Panc1 (cell line): ENCODE measurements at regions not wholly inside any gene's neighbourhood (a gene's known extent, or its start where the extent isn't known, plus 50 kb on each side); places are given as distances from the start of the nearest gene placed in this dataset.

ENCODE experiments used
- ATAC-seq: fragments of 200-7000 bp; cut with Tn5 transposase; 2 replicates; pipeline ENCODE4 v1.9.1; 2020; ENCODE audit warnings: mild to moderate bottlenecking, moderate library complexity
- BruUV-seq: library from RNA; stranded (reverse); fragments of 400-500 nt; replicated peaks from 2 replicates; lab custom pipeline; 2021; lab: Mats Ljungman, UMichigan
- CTCF ChIA-PET: fragments of 300-600 bp; sonication (Branson Sonifier 250); formaldehyde crosslinking; loops from one replicate; lab custom pipeline; 2022; ENCODE audit warnings: antibody characterized with exemption; lab: Charles Lee
- POLR2A ChIA-PET: fragments of 300-600 bp; sonication (Branson Sonifier 250); formaldehyde crosslinking; loops from one replicate; lab custom pipeline; 2022; ENCODE audit warnings: antibody characterized with exemption; lab: Charles Lee
- DNase-seq: peaks from one replicate; pipeline ENCODE4 v3.0.0-alpha.2; 2010; ENCODE audit warnings: low read depth, low spot score
- H3K27ac ChIP-seq: 2 replicates; pipeline ENCODE4 v1.5.1; 2011; ENCODE audit warnings: mild to moderate bottlenecking, low read length, inconsistent platforms
- H3K27me3 ChIP-seq: fragments of 200-500 bp; sonication (Bioruptor generic); 2 replicates; pipeline ENCODE4 v1.6.0; 2014; ENCODE audit warnings: low read length, inconsistent platforms; ENCODE audit not compliant: control insufficient read depth, insufficient read depth
- H3K36me3 ChIP-seq: fragments of 200-500 bp; sonication (Bioruptor generic); 2 replicates; pipeline ENCODE4 v1.5.1; 2014; ENCODE audit warnings: inconsistent platforms, mild to moderate bottlenecking, low read length, moderate library complexity; ENCODE audit not compliant: control insufficient read depth, insufficient read depth
- H3K4me1 ChIP-seq: 2 replicates; pipeline ENCODE4 v1.5.1; 2011; ENCODE audit warnings: inconsistent platforms, mild to moderate bottlenecking, low read length, moderate library complexity; ENCODE audit not compliant: control insufficient read depth, insufficient read depth
- H3K4me3 ChIP-seq, 2 experiments: 2 replicates each; pipeline ENCODE4 v1.5.1; 2011 to 2012; ENCODE audit warnings: low read depth in 2 of 2, low read length in 2 of 2, mild to moderate bottlenecking in 2 of 2, inconsistent platforms in 1 of 2, moderate library complexity in 1 of 2
- H3K9me3 ChIP-seq: fragments of 200-500 bp; sonication (Bioruptor generic); 2 replicates; pipeline ENCODE4 v1.5.1; 2014; ENCODE audit warnings: low read depth, mild to moderate bottlenecking, inconsistent platforms, low read length, moderate library complexity; ENCODE audit not compliant: control insufficient read depth, insufficient read depth
- POLR2AphosphoS5 ChIP-seq: IDR thresholded peaks from 2 replicates; pipeline ENCODE4 v1.6.1; 2012; ENCODE audit warnings: mild to moderate bottlenecking, low read depth, low read length, moderate library complexity
- SIN3A ChIP-seq: IDR thresholded peaks from 2 replicates; pipeline ENCODE4 v1.6.1; 2012; ENCODE audit warnings: low read depth, mild to moderate bottlenecking, low read length, moderate library complexity, borderline replicate concordance; ENCODE audit not compliant: insufficient read depth
- TCF7L2 ChIP-seq: IDR thresholded peaks from 2 replicates; pipeline ENCODE4 v1.6.1; 2011; ENCODE audit warnings: mild to moderate bottlenecking, low read depth, low read length, inconsistent platforms
- in situ Hi-C: cut with HindIII; loops from 2 replicates; pipeline ENCODE4 v1.10.0; 2016; ENCODE audit warnings: low sequenced_read_pairs, low pct_unique_long_range_greater_than_20kb
- intact Hi-C: fragments of 100-400 bp; cut with micrococcal nuclease; formaldehyde crosslinking; loops from one replicate; pipeline ENCODE4 v1.10.0; 2022; ENCODE audit not compliant: unreplicated experiment
- TF ChIP-seq, protein P1 (sequence below): fragments of 450-650 bp; IDR thresholded peaks from 2 replicates; pipeline ENCODE4 v1.5.1; 2017; ENCODE audit warnings: mild to moderate bottlenecking
- TF ChIP-seq, protein P2 (sequence below), 2 experiments: IDR thresholded peaks; 2 replicates each; pipeline ENCODE4 v1.6.1; 2011 to 2012; ENCODE audit warnings: low read depth in 2 of 2, control low read depth in 1 of 2, low read length in 1 of 2, mild to moderate bottlenecking in 1 of 2, moderate library complexity in 1 of 2; ENCODE audit not compliant: insufficient read depth in 1 of 2

DNA sequence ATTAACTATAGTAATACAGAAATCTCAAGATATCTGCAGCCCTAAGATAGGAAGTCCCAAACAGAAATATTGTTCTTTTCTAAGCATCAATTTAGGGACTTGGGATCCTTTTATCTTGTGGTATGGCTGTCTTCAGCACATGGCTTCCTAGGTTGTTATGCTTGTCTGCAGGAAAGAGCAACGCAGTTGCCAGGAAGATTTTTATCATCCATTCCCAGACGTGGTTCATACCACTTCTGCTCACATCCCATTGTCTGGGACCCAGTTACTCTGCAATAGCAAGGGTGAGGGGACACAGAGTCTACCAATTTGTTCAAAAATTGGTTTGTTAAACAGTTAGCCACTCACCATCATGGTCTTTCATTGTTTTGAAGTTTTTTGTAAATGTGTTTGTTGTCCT, 85.6 kb upstream of the RXFP2 start:
- ChIA-PET CTCF (no interaction called here), POLR2A (no interaction called here)
- Histone ChIP-seq H3K4me3 (no peak overlapping the region), H3K27me3 (no peaks in the 10 kb centered on the region), H3K36me3 (no peaks in the 10 kb centered on the region), H3K9me3 (no peaks in the 10 kb centered on the region), H3K27ac (no peak overlapping the region), H3K4me1 (no peaks in the 10 kb centered on the region)
- BruUV-seq: no TSS peak
- in situ Hi-C loops (no loop called here), intact Hi-C loops (no loop called here)
- no peak for DNase-seq
- ATAC-seq: no peak
- TF ChIP-seq, protein P1, sequence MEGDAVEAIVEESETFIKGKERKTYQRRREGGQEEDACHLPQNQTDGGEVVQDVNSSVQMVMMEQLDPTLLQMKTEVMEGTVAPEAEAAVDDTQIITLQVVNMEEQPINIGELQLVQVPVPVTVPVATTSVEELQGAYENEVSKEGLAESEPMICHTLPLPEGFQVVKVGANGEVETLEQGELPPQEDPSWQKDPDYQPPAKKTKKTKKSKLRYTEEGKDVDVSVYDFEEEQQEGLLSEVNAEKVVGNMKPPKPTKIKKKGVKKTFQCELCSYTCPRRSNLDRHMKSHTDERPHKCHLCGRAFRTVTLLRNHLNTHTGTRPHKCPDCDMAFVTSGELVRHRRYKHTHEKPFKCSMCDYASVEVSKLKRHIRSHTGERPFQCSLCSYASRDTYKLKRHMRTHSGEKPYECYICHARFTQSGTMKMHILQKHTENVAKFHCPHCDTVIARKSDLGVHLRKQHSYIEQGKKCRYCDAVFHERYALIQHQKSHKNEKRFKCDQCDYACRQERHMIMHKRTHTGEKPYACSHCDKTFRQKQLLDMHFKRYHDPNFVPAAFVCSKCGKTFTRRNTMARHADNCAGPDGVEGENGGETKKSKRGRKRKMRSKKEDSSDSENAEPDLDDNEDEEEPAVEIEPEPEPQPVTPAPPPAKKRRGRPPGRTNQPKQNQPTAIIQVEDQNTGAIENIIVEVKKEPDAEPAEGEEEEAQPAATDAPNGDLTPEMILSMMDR: no peak
- TF ChIP-seq SIN3A (no peak), POLR2AphosphoS5 (no peak)

DNA sequence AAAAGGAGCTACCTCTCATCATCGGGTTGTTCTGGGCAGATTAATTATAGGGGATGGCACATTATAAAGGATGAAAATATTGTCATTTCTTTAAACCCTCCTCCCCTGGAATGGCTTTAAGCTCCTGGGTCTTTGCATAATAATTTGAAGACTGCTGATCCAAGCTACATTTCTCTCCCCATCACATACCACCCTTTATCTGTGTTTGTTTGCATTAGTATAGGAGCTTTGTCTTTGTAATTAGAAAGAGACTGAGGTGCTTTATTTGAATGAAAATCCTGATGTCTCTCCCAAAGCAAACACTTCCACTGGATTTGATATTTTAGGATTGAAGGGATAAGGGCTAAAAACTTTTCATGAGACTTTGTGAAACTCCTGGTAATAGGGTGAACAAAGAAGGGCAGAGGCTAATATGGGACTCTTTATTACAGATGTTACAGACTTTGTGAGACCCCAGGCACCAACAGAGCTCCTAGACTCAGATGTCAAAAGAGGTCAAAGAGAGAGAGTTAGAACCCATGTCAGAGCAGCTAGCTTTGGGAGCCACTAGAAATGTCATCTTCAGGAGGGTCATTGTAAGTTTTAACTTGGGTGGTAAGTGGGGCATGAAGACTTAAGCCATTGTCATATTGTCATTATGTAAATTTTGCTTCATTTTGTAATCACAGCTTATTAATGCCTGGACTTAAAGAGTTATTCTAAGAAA, 75.3 kb upstream of the RXFP2 start:
- in situ Hi-C loops: no loop called here
- BruUV-seq: no TSS peak
- Histone ChIP-seq H3K36me3 (no peaks in the 10 kb centered on the region), H3K27ac (no peak overlapping the region), H3K9me3 (no peaks in the 10 kb centered on the region), H3K4me1 (no peaks in the 10 kb centered on the region), H3K4me3 (no peak overlapping the region), H3K27me3 (no peaks in the 10 kb centered on the region)
- TF ChIP-seq, protein P1: no peak
- TF ChIP-seq, protein P2, sequence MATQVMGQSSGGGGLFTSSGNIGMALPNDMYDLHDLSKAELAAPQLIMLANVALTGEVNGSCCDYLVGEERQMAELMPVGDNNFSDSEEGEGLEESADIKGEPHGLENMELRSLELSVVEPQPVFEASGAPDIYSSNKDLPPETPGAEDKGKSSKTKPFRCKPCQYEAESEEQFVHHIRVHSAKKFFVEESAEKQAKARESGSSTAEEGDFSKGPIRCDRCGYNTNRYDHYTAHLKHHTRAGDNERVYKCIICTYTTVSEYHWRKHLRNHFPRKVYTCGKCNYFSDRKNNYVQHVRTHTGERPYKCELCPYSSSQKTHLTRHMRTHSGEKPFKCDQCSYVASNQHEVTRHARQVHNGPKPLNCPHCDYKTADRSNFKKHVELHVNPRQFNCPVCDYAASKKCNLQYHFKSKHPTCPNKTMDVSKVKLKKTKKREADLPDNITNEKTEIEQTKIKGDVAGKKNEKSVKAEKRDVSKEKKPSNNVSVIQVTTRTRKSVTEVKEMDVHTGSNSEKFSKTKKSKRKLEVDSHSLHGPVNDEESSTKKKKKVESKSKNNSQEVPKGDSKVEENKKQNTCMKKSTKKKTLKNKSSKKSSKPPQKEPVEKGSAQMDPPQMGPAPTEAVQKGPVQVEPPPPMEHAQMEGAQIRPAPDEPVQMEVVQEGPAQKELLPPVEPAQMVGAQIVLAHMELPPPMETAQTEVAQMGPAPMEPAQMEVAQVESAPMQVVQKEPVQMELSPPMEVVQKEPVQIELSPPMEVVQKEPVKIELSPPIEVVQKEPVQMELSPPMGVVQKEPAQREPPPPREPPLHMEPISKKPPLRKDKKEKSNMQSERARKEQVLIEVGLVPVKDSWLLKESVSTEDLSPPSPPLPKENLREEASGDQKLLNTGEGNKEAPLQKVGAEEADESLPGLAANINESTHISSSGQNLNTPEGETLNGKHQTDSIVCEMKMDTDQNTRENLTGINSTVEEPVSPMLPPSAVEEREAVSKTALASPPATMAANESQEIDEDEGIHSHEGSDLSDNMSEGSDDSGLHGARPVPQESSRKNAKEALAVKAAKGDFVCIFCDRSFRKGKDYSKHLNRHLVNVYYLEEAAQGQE (IDR thresholded peaks at IDR 0.05; ENCODE audit: insufficient read depth in 1 of 2, low read depth in 2 of 2, low read length in 1 of 2): no peak
- TF ChIP-seq TCF7L2 (no peak), POLR2AphosphoS5 (no peak), SIN3A (no peak)
- DNase-seq: no peak
- ChIA-PET CTCF (no interaction called here), POLR2A (no interaction called here)
- no peak for ATAC-seq
- intact Hi-C loops: no loop called here
